Suprapubic skin (tissue), 4 donors: ENCODE measurements at regions not wholly inside any gene's neighbourhood (a gene's known extent, or its start where the extent isn't known, plus 50 kb on each side); places are given as distances from the start of the nearest gene placed in this dataset.

Experiments
- DNase-seq, 2 donors: peaks; one replicate each; pipeline ENCODE4 v3.0.0-alpha.2; 2019; ENCODE audit warnings: low spot score in 2 of 2
- H3K27ac ChIP-seq: fragments of 200-600 bp; sonication (generic); one replicate; pipeline ENCODE4 v1.5.1; 2019
- H3K27me3 ChIP-seq: fragments of 200-600 bp; sonication (generic); one replicate; pipeline ENCODE4 v1.5.1; 2019
- H3K36me3 ChIP-seq: fragments of 200-600 bp; sonication (generic); one replicate; pipeline ENCODE4 v1.5.1; 2019
- H3K4me1 ChIP-seq: fragments of 200-600 bp; sonication (generic); one replicate; pipeline ENCODE4 v1.5.1; 2019
- H3K4me3 ChIP-seq: fragments of 200-600 bp; sonication (generic); one replicate; pipeline ENCODE4 v1.5.1; 2019; ENCODE audit warnings: mild to moderate bottlenecking
- H3K9me3 ChIP-seq: fragments of 200-600 bp; sonication (generic); one replicate; pipeline ENCODE4 v1.5.1; 2019
- CTCF ChIP-seq, 2 donors: fragments of 200-600 bp in 1 of 2; fragments of 450-650 bp in 1 of 2; sonication (generic) in 1 of 2; IDR thresholded peaks; one replicate each; pipeline ENCODE4 v1.5.1; 2016 to 2019; ENCODE audit warnings: antibody characterized with exemption in 2 of 2, mild to moderate bottlenecking in 1 of 2, moderate library complexity in 1 of 2
- EP300 ChIP-seq: sonication (generic); formaldehyde crosslinking; IDR thresholded peaks from one replicate; pipeline ENCODE4 v1.6.1; 2017; ENCODE audit warnings: antibody characterized with exemption
- POLR2A ChIP-seq, 2 donors: fragments of 450-650 bp; IDR thresholded peaks; one replicate each; pipeline ENCODE4 v1.6.1; 2017; ENCODE audit warnings: antibody characterized with exemption in 2 of 2, mild to moderate bottlenecking in 2 of 2, moderate library complexity in 2 of 2
- POLR2AphosphoS5 ChIP-seq, 3 donors: sonication (generic); formaldehyde crosslinking; IDR thresholded peaks; one replicate each; pipeline ENCODE4 v1.6.1; 2017; ENCODE audit warnings: antibody characterized with exemption in 3 of 3
- WGBS: methylation state at CpG from one replicate; pipeline ENCODE4 v1.1.5; 2018; 5-methylcytosine and 5-hydroxymethylcytosine counted together

- no peaks in the 10 kb centered on the region for H3K9me3 ChIP-seq
- peaks cover 82% of the 10 kb centered on the region for H3K4me1 ChIP-seq
- H3K36me3 ChIP-seq: no peaks in the 10 kb centered on the region
- WGBS: 20% methylated on average over 7 of the region's 8 CpGs
- H3K27ac ChIP-seq: peak overlapping the region; percentile 88
- no peak overlapping the region for H3K4me3 ChIP-seq
- H3K27me3 ChIP-seq: no peaks in the 10 kb centered on the region
- TF ChIP-seq POLR2A (IDR thresholded peaks at IDR 0.05) (no peak), CTCF (IDR thresholded peaks at IDR 0.05) (no peak), EP300 (no peak), POLR2AphosphoS5 (IDR thresholded peaks at IDR 0.05) (no peak)
- DNase-seq: peak in 1 of 2 donors; percentile 66
Measured at GRCh38 chr17:77366558-77367245, 225.9 kb downstream of the SEC14L1 start.

- H3K9me3 ChIP-seq: no peaks in the 10 kb centered on the region
Measured at GRCh38 chr17:77369544-77369971, 228.8 kb downstream of the SEC14L1 start.

GRCh38 chr17:77370586-77370985 lies 229.8 kb downstream of the SEC14L1 start:
- Histone ChIP-seq H3K36me3 (no peaks in the 10 kb centered on the region), H3K4me1 (peaks cover 78% of the 10 kb centered on the region), H3K4me3 (no peak overlapping the region), H3K9me3 (no peaks in the 10 kb centered on the region), H3K27me3 (no peaks in the 10 kb centered on the region), H3K27ac (peak overlapping the region; percentile 97)
- WGBS: 74% methylated on average over 5 of the region's 5 CpGs
- DNase-seq: peak in 1 of 2 donors; percentile 25
- TF ChIP-seq CTCF (IDR thresholded peaks at IDR 0.05) (no peak), POLR2A (IDR thresholded peaks at IDR 0.05) (no peak), POLR2AphosphoS5 (IDR thresholded peaks at IDR 0.05) (no peak), EP300 (no peak)

More at GRCh38 chr17:77369544-77369971, 228.8 kb downstream of the SEC14L1 start:
- 87% methylated on average over 12 of the region's 13 CpGs for WGBS
- peak in 1 of 2 donors; percentile 50 for DNase-seq
- TF ChIP-seq EP300: no peak
- no peak for TF ChIP-seq POLR2A (IDR thresholded peaks at IDR 0.05)
- TF ChIP-seq POLR2AphosphoS5 (IDR thresholded peaks at IDR 0.05): no peak
- no peak for TF ChIP-seq CTCF (IDR thresholded peaks at IDR 0.05)
- Histone ChIP-seq H3K27me3 (no peaks in the 10 kb centered on the region), H3K36me3 (no peaks in the 10 kb centered on the region), H3K4me3 (no peak overlapping the region), H3K4me1 (peaks cover 78% of the 10 kb centered on the region), H3K27ac (no peak overlapping the region)

- H3K4me3 ChIP-seq: peak overlapping the region; percentile 86
- DNase-seq: peak in 1 of 2 donors; percentile 56
- no peaks in the 10 kb centered on the region for H3K27me3 ChIP-seq
- no peaks in the 10 kb centered on the region for H3K36me3 ChIP-seq
- peak overlapping the region; percentile 97 for H3K27ac ChIP-seq
- H3K4me1 ChIP-seq: peaks cover 78% of the 10 kb centered on the region
- TF ChIP-seq EP300: no peak
- no peak for TF ChIP-seq POLR2AphosphoS5 (IDR thresholded peaks at IDR 0.05)
- TF ChIP-seq POLR2A (IDR thresholded peaks at IDR 0.05): no peak
- TF ChIP-seq CTCF (IDR thresholded peaks at IDR 0.05): no peak
- no peaks in the 10 kb centered on the region for H3K9me3 ChIP-seq
- WGBS: 41% methylated on average over 16 of the region's 20 CpGs
Measured at GRCh38 chr17:77371117-77371887, 230.5 kb downstream of the SEC14L1 start.

GRCh38 chr17:77371888-77372443 lies 231.2 kb downstream of the SEC14L1 start:
- Histone ChIP-seq H3K9me3 (no peaks in the 10 kb centered on the region), H3K27me3 (no peaks in the 10 kb centered on the region), H3K27ac (peak overlapping the region; percentile 97), H3K4me3 (peak overlapping the region; percentile 86), H3K4me1 (peaks cover 78% of the 10 kb centered on the region), H3K36me3 (no peaks in the 10 kb centered on the region)
- WGBS: 59% methylated on average over 10 of the region's 16 CpGs
- TF ChIP-seq EP300: no peak
- no peak for TF ChIP-seq POLR2A (IDR thresholded peaks at IDR 0.05)
- TF ChIP-seq CTCF (IDR thresholded peaks at IDR 0.05): no peak
- TF ChIP-seq POLR2AphosphoS5 (IDR thresholded peaks at IDR 0.05): no peak
- DNase-seq: peak in 1 of 2 donors; percentile 71
